ENCODE measurements at regions not wholly inside any gene's neighbourhood (a gene's known extent, or its start where the extent isn't known, plus 50 kb on each side); places are given as distances from the start of the nearest gene placed in this dataset.

DNA sequence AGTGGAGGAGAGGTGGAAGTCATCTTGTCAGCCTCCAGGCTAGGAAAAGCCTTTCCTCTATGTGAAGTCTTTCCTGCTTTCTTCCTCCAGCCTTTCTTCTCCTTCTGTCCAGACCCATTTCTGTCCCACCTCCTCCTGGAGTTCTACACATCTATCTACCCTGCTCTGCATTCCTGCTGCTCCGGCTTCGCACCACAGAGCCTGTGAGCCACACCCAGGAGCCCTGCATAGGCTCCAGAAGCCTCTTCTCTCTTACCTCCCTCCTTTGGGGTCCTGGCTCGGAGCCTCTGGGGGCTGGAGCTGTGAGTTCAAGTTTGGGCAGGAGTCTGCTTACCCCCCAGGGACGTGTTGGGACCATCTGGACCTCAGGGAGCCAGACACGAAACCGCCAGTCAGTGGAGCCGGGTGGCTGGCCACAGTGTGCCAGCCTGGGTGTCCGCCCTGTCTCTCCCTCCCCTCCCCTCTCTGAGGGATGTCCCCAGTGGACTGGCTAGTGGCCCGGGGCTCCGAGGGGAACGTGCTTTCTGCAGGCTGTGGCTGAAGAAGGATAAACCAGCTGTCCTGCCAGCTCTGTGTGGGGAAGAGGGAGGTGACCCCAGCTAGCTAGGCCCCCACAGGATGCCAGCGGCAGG, 99.2 kb downstream of the VEGFA start:
- H3K4me1 Mint-ChIP-seq: no peaks in the 10 kb centered on the region
- H3K4me3 Mint-ChIP-seq: no peak overlapping the region
- WGBS (ENCODE audit: insufficient coverage): 100% methylated on average over 4 of the region's 12 CpGs
- peaks cover 0 to 1% (median 0%) of the 10 kb centered on the region in 7 donors for H3K9me3 Mint-ChIP-seq
- Histone ChIP-seq H3K27me3 (ENCODE audit: control insufficient read depth in 2 of 2, insufficient read depth in 2 of 2, low read length in 2 of 2) (no peaks in the 10 kb centered on the region), H3K4me1 (ENCODE audit: control insufficient read depth in 1 of 2, insufficient read depth in 2 of 2, low read length in 2 of 2) (no peaks in the 10 kb centered on the region), H3K79me2 (ENCODE audit: insufficient read depth, low read length) (no peaks in the 10 kb centered on the region), H3K9me3 (replicated peaks in 1 of 2; ENCODE audit: control insufficient read depth in 1 of 2, insufficient read depth in 1 of 2, low read length in 2 of 2) (no peaks in the 10 kb centered on the region), H3K36me3 (replicated peaks in 1 of 2; ENCODE audit: control insufficient read depth in 1 of 2, insufficient read depth in 2 of 2, low read length in 2 of 2) (no peaks in the 10 kb centered on the region), H4K20me1 (ENCODE audit: insufficient read depth, low read length) (no peaks in the 10 kb centered on the region), H3K4me2 (replicated peaks; ENCODE audit: extremely low read depth, low read length, poor library complexity, severe bottlenecking) (no peak overlapping the region), H3K4me3 (replicated peaks in 1 of 3; ENCODE audit: low read depth in 2 of 3, low read length in 3 of 3) (no peak overlapping the region), H3K9ac (ENCODE audit: insufficient read depth, low read length, poor library complexity, severe bottlenecking) (no peak overlapping the region), H3K27ac (ENCODE audit: low read depth in 1 of 2, low read length in 2 of 2) (no peak overlapping the region), H2AFZ (ENCODE audit: insufficient read depth, low read depth, low read length, poor library complexity, severe bottlenecking) (no peak overlapping the region)
- TF ChIP-seq, protein P1, sequence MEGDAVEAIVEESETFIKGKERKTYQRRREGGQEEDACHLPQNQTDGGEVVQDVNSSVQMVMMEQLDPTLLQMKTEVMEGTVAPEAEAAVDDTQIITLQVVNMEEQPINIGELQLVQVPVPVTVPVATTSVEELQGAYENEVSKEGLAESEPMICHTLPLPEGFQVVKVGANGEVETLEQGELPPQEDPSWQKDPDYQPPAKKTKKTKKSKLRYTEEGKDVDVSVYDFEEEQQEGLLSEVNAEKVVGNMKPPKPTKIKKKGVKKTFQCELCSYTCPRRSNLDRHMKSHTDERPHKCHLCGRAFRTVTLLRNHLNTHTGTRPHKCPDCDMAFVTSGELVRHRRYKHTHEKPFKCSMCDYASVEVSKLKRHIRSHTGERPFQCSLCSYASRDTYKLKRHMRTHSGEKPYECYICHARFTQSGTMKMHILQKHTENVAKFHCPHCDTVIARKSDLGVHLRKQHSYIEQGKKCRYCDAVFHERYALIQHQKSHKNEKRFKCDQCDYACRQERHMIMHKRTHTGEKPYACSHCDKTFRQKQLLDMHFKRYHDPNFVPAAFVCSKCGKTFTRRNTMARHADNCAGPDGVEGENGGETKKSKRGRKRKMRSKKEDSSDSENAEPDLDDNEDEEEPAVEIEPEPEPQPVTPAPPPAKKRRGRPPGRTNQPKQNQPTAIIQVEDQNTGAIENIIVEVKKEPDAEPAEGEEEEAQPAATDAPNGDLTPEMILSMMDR (IDR thresholded peaks at IDR 0.05): no peak
- no peak for DNase-seq
- H3K36me3 Mint-ChIP-seq: no peaks in the 10 kb centered on the region
- intact Hi-C loops (cut with micrococcal nuclease): no loop called here
- peaks cover 4% of the 10 kb centered on the region in 3 donors for H3K27me3 Mint-ChIP-seq (ENCODE audit: low read depth in 3 of 3)
- no peak overlapping the region for H3K27ac Mint-ChIP-seq

DNA sequence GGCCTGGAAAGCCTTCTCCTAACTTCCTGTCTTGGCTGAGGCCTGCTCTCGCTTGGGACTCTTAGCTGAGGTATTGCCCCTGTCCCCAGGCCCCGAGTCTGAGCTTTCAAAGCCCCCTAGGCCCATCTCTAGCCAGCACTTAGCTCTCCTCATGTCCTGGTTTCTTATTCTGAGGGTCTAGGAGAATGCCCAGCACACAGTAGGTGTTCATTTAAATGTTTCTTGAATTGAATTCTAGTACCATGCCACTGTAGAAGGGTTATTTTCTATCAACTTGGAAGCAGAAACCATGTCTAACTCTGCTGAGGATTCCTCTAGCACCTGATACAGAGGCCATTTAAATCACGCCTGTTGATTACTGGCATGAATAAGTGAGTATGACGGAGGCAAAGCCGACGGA, 98.5 kb downstream of the VEGFA start:
- no peaks in the 10 kb centered on the region for H3K27me3 ChIP-seq (ENCODE audit: control insufficient read depth in 2 of 2, insufficient read depth in 2 of 2, low read length in 2 of 2)
- TF ChIP-seq, protein P1 (IDR thresholded peaks at IDR 0.05): no peak
- no peak overlapping the region for H3K4me2 ChIP-seq (replicated peaks; ENCODE audit: extremely low read depth, low read length, poor library complexity, severe bottlenecking)
- WGBS (ENCODE audit: insufficient coverage): 96% methylated on average over 6 of the region's 6 CpGs
- no peaks in the 10 kb centered on the region for H3K9me3 ChIP-seq (replicated peaks in 1 of 2; ENCODE audit: control insufficient read depth in 1 of 2, insufficient read depth in 1 of 2, low read length in 2 of 2)
- H3K4me1 ChIP-seq (ENCODE audit: control insufficient read depth in 1 of 2, insufficient read depth in 2 of 2, low read length in 2 of 2): no peaks in the 10 kb centered on the region
- no peak overlapping the region for H3K27ac ChIP-seq (ENCODE audit: low read depth in 1 of 2, low read length in 2 of 2)
- H3K9ac ChIP-seq (ENCODE audit: insufficient read depth, low read length, poor library complexity, severe bottlenecking): no peak overlapping the region
- intact Hi-C loops (cut with micrococcal nuclease): no loop called here
- Mint-ChIP-seq H3K4me1 (no peaks in the 10 kb centered on the region), H3K27ac (no peak overlapping the region), H3K36me3 (no peaks in the 10 kb centered on the region), H3K27me3 (ENCODE audit: low read depth in 3 of 3) (peaks cover 4% of the 10 kb centered on the region in 3 donors), H3K9me3 (peaks cover 0 to 1% (median 0%) of the 10 kb centered on the region in 7 donors), H3K4me3 (no peak overlapping the region)
- no peak overlapping the region for H2AFZ ChIP-seq (ENCODE audit: insufficient read depth, low read depth, low read length, poor library complexity, severe bottlenecking)
- DNase-seq: no peak
- no peak overlapping the region for H3K4me3 ChIP-seq (replicated peaks in 1 of 3; ENCODE audit: low read depth in 2 of 3, low read length in 3 of 3)
- H3K36me3 ChIP-seq (replicated peaks in 1 of 2; ENCODE audit: control insufficient read depth in 1 of 2, insufficient read depth in 2 of 2, low read length in 2 of 2): no peaks in the 10 kb centered on the region
- no peaks in the 10 kb centered on the region for H4K20me1 ChIP-seq (ENCODE audit: insufficient read depth, low read length)
- H3K79me2 ChIP-seq (ENCODE audit: insufficient read depth, low read length): no peaks in the 10 kb centered on the region

All from CD14-positive monocyte (primary cell).